GM21723 (cell line): ENCODE measurements at regions not wholly inside any gene's neighbourhood (a gene's known extent, or its start where the extent isn't known, plus 50 kb on each side); places are given as distances from the start of the nearest gene placed in this dataset.
A peak's percentile ranks its signal among the peaks of the same experiment; 100 is the strongest.
"Not testable (repeated sequence)": the region's sequence is repeated elsewhere in the genome, so short reads cannot be mapped to it uniquely, and the experiment has no call there.

Experiments used
- ATAC-seq: cut with Tn5 transposase; IDR thresholded peaks from one replicate; pipeline ENCODE4 v1.9.1; 2021; ENCODE audit warnings: mild to moderate bottlenecking, moderate library complexity; ENCODE audit not compliant: unreplicated experiment

DNA sequence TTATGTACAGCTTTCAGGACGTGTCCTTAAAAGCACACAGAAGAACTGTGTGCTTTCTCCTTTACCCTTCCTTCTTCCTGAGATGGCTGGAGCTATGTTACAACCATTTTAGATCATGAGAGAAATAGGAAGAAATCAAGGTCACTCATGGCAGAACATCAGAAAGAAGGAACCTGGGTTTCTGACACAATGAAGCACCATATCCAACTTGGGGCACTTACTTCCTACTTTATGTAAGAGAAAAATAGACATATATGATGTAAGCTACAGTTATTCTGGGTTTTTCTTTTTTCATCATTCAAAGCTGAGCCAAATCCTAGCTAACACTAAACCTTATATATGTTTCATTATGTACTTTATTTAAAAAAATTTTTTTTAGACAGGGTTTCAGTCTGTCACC, 79.5 kb downstream of the FAM161A start:
- ATAC-seq = no peak

DNA sequence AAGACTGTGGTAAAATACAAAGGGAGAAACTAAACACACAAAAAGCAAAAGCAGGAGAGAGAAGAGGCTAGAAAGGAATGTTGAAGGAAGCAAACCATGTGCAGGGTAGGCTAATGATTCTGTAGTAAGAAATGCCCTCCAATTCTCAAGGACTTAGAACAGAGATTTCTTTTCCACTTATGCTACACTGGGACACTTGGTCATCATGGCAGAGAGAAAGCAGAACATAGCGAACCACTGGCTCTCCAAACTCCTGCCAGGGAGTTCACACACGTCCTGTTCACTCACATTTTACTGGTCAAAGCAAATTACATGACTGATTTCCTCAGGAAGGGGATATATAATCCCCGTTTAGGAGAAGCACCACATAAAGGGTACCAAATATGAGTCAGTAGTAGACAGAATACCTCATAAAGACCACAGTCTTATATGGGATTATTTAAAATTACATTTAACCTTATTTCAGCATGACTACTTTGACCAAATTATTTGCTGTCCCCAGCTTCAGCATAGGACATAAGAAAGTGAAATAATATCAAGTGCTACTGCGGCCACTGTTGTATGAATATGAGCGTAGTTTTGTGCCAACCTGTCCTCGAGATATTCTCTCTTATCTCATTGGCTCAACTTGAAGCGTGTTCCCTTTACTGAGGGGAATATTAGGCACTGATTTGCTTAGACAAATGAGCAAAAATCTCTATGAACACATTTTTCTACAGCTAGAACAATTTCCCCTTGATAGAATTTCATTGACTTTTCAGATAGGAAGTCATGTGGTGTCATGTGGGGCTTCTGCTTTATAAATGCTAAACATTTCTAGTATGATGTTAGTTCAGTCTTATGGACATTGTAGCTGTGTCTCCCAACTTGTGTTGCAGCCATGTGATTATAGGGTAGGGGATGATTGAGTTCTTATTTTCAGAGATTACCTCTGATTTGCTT, 81.7 kb downstream of the FAM161A start:
- no peak for ATAC-seq

DNA sequence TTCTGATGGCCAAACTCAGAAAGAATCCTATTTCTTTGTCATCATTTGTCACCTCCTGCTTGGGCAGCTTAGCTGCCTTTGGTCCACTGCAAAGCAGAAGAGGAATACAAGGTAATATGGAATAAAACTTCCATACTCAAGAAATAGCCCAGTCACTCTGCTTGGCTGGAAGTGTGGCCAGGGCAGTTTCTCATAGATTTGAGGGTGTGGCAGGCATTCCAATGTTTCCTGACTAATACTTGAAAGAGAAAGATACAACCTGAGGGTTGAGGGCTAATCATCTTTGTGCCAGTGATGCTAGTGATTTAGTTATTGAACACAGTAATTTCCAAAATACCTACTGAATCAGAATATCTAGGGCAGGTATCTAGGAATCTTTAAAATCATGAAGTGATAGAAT, 83.1 kb downstream of the FAM161A start:
- ATAC-seq = no peak

DNA sequence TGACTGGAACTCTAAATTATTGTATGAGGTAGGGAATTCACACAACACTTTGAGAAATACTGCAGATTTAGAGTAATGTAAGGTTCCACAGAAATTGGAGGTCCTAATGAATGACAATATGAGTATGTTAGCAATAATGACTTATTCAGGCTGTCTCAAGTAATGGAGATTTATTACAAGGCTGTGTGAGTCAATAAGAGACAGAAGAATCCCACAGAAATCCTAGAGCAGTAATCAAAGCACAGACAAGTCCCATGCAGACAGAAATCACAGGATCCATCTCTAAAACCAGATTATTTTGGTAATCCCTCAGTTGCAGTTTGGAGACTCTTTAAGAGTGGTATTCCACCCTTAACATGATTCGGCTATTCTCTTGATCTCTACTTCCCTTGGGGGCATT, 83.6 kb downstream of the FAM161A start:
- ATAC-seq = no peak

DNA sequence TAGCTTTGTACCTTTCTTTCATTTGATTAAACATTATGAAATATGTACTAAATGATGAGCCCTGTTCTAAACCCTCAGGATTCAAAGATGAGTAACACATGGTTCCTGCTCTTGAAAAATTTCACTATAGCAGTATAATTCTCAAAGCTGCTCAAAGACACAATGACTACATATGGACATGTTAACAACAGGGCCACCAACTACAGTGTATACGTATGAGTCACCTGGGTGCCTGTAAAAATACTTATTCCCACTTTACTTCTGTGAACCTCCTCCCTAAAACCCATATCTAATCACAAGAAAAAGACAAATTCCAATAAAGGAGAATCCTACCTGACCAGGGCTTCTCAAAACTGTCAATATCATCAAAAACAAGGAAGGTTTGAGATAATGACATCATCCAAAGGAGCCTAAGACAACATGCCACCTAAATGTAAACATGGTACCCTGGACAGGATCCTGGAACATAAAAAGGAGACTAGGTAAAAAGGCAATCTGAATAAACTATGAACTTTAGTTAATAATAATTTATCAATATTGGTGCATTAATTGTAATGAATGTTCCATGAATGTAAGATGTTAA, 84.7 kb downstream of the FAM161A start:
- ATAC-seq = no peak

DNA sequence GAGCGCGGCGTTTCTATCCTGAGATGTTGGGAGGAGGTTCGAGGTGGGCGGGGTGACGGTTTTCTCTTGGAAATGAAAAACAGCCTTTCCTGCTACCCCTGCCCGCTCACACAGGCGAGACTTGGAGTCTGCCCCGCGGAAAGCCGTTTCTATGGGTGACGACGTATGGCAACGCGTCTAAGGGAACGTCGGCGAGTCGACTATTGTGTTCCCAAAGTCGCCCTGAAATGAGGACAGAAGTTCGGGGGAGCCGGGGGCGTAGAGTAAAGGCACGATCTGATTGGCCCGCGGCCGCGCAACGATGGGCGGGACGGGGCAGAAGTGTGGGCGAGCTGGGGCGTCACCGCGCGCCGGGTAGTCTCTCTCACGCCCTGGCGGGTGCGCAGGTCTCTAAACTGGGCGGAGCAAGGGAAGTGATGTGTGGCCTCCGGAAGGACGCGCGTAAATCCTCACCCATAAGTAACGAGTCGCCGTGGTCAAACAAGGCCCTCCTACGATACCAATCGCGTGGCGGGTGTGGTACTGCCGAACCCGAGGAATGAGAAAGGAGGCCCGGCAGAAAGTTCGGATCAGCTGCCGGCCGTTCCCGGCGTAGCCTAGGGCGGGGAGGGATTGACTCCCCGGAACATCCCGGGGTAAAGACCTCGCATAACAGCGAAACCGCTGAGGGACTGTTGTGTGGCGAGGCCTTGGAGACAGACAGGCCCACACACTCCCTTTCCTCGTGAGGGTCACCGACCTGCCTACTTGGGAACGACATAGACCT, 89.6 kb downstream of the FAM161A start:
- ATAC-seq = peak; percentile 97

DNA sequence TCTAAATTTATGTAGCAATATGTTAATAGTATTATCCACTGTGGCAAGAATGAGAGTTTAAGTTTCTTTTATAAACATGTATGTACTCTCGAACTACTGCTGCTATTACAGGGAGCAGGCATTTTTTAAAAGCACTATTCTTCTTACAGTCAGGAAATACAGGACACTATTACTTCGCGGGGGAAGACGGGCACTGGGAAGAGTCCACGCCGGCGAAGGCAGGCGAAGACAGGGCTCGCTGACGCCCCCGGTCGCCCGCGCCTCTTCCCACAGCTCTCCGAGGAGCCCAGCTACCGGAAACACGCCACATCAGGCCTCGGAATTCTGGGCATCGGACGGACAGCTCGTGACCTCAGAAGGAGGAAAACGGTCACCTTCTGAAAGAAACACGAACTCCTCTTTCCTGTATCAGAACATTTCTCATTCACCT, 90.2 kb downstream of the FAM161A start:
- peak; percentile 34 for ATAC-seq

DNA sequence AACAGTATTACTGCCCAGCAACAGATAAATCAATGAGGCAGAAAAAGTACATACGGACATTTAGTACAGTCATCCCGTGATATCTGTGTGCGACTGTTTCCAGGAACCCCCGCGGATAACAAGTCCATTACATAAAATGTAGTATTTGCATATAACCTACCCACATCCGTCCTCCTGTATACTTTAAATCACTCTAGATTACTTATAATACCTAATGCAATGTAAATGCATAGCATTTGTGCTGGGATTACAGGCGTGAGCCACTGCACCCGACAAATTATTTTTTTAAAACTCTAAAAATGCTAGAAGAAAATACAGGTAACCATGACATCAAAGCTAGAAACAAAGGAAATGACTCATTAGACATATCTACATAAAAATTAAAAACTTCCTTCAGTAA, 91.6 kb downstream of the FAM161A start:
- ATAC-seq = no peak

DNA sequence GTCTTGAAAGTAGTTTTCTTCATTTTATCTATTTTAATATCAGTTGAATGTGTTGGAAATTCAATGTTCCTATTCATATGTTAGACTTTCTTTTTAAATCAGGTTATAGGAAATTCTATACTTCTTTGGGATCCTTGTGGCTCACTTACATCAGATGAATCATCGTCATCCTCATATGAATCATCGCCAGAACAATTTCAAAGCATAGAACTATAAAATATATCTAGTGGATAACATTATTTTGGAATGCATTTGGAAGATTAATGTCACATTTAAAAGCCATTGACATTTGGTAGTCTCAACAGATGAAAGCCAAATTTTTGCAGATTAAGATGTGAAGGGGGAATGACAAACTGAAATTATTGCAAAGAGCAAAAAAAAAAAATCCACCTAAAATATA, 94.1 kb downstream of the FAM161A start:
- no peak for ATAC-seq

DNA sequence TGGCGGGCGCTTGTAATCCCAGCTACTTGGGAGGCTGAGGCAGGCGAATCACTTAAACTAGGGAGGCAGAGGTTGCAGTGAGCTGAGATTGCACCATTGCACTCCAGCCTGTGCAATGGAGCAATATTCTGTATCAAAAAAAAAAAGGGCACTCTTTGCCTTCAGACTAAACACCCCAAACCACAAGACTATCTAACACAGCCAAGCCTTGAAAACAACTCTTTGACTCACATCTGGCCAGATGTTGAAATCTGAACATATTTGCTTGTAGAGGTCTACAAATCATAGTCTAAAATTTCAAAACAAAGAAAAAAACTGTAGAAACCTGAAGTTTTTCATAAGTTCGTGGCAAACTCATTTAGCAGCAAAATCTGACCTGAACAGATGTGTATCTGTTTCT, 94.9 kb downstream of the FAM161A start:
- no peak for ATAC-seq

DNA sequence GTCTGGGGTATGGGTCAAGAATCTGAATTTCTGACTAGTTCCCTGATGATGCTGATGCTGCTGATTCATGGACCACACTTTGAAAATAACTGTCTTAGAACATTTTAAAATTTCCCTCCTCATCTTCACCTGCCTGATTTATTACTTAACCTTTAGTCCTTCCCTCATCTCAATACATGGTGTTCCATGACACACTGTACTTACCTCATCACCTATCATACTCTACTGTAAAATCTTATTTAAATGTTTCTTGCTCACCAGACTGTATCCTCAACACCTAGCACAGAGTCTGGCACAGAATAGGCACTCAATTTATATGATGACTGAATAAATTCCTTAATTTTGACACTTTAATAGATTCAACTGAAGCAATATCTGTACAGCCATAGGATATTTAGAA, 95.7 kb downstream of the FAM161A start:
- no peak for ATAC-seq

DNA sequence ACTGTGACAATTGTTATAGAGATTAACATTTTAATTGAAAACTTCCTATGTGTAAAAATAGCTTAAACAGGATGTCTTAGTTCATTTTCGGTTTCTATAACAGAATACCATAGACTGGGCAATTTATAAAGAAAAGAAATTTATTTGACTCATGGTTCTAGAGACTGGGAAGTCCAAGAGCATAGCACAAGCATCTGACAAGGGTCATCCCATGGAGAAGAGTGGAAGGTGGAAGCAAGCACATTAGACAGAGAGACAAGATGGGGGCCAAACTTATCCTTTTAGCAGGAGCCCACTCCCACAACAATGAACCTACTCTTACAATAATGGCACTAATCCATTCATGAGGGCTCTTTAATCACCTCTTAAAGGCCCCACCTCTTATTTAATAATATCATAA, 100.3 kb downstream of the FAM161A start:
- ATAC-seq = no peak

DNA sequence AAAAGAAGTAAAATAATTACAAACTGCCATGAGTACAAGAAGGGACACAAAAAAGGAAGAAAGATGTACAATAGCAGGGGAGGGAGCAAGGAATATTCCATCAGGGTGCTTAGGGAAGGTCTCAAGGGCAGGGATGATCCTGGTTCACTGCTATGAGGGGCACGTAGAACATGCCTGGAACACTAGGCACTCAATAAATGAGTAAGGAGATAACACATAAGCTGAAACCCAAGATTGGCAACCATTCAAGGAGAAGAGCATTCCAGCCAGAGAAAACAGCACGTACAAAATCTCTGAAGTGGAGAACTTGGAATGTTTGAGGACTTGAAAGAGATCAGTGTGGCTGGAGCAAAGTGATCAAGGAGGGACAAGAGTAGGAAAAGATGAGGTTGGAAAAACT, 103.2 kb downstream of the FAM161A start:
- ATAC-seq = no peak

DNA sequence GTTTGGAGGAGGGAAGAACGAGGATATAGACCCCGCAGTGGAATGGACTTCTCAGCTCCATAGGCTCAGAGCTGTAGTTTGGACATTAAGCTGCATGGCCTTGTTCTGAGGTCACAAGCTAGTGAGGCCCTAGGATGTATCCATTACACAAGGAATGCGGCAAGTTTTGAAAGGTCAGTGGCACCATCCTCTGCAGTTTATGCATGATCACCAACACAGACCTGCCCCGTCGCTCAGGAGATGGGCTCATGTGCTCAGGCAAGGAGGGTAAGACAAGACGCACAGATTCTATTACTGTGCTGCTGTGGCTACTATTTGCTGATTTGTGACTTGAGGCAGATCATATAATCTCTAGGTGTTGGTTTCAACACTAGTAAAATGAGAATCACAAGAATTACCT, 110.9 kb downstream of the FAM161A start:
- no peak for ATAC-seq

DNA sequence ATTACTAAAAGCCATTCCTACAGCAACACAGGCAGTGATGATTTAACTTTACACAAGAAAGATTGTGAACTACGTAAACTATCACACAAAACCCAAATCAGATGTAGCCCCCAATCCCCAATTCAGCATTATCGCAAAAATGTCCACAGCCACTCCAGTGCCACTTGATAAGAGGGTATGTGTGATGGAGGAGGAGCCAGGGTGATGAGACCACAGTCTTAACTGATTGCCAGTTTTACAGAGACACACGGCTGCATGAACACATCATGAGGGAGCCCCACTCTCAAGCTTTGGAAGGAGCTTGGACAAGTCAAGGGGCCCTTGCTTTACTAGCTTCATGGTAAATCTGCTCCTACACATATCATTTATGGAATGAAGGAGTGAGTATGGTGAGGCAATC, 116.0 kb downstream of the FAM161A start:
- ATAC-seq = no peak

DNA sequence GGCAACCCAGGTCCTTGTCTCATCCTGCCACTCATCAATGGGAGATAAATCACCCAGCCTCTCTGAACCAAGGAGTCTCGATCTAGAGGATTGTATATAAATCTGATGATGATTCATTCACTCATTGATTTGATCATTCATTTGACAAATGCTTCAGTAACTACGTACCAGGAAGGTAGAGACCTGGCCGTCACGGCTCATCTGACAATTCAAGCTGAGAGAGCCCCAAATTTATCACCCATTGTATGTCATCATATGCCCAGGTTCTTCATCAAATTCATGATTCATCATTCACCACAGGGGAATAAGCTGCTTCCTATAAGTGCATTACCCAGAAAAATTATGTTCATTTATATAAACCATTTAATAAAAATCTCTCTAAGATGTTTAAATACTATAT, 116.9 kb downstream of the FAM161A start:
- no peak for ATAC-seq

DNA sequence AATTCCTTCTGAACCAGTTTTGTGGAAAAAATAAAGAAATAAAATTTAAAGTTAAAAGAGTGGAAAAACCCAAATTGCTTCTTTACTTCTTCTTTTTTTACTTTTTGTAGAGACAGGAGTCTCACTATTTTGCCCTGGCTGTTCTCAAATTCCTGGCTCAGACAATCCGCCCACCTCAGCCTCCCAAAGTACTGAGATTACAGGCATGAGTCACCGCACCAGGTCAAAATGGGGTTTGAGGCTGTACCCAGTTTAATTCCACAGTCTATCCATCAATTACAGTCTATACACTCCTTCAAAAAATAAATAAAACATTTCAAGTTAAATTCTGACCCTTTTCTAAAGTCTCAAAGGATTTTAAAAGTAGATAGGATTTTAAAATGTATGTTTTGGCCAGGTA, 120.3 kb downstream of the FAM161A start:
- no peak for ATAC-seq

DNA sequence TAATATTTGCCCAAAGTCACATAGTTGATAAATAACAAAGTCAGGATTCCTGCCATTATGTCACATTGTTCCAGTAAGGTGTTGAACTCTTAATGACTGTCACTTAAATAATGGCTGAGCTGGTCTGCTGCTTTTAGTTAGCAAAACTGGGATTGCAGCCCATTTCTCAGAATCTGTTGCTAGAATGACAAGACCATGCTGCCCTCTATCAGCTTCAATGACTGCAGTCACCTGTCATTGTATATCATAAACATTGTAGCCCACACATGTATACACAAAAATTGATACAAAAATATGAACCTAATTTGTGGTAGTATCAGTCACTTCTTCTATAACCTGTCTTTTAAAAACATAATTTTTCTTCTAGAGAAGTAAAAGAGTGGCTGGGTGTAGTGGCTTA, 121.1 kb downstream of the FAM161A start:
- ATAC-seq = no peak

DNA sequence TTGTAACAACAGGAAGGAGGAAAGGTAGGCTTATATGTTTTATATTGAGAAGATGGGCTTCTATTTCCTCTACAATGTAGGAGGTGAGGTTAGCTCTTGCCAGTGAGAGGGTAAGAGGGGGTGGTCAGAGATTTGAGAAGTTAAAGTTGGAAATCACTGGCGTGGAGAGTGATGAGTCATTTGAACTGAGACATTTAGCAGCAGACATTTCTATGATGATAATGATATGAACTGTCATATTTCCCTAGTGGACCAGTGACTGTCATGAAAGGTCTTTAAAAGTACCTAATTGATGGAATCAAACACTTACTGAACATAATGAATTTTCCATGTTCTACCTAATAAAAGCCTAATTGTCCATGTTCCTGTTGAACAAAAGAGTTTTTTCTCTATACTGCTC, 126.1 kb downstream of the FAM161A start:
- ATAC-seq = no peak

DNA sequence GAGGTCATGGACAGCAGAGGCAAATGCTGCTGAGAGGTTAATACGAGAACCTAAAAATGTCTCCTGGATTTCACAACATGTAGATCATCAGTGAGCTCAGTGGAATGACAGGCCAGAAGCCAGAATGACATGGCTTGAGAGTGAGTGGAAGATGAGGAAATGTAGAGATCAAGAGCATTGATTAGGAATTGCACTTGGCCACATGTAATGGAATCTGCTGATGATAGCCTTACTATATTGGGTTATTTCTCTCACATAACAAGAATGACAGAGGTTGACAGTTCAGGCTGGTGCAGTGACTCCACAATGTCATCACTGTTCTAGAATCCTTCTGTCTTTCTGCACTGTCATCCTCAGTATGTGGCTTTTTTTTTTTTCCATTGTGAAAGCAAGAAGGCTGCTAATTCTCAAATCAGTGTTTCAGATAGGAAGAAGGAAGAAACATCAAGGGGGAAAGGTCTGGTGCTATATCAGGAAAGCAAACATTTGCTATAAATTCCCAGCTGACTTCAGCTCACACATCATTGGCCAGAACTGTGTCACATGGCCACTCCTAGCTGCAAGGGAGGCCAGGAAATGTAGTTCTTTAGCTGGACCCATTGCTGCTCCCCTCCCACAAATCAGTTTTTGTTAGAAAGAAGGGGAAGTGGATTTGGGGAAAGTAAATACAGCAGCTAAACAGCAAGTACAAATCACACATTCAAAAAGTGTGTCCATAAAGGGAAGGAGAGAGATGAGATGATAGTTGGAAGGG, 127.2 kb downstream of the FAM161A start:
- no peak for ATAC-seq

DNA sequence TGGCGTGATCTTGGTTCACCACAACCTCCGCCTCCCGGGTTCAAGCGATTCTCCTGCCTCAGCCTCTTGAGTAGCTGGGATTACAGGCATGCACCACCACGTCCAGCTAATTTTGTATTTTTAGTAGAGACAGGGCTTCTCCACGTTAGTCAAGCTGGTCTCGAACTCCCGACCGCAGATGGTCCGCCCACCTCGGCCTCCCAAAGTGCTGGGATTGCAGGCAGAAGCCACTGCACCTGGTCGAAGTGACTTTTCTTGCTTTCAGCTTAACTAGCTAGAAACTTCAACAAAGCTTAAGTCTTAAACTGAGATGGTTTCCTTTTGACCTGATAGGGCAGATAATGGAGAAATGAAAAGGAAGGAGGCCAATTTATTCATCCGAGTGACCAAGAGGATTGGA, 130.5 kb downstream of the FAM161A start:
- ATAC-seq = not testable (repeated sequence)
